Left forelimb (tissue), 1 donor: ENCODE measurements at regions not wholly inside any gene's neighbourhood (a gene's known extent, or its start where the extent isn't known, plus 50 kb on each side); places are given as distances from the start of the nearest gene placed in this dataset.
"Not testable (repeated sequence)": the region's sequence is repeated elsewhere in the genome, so short reads cannot be mapped to it uniquely, and the experiment has no call there.

ENCODE experiments used
- DNase-seq: peaks from one replicate; pipeline ENCODE4 v3.0.0-alpha.2; 2018; ENCODE audit warnings: low spot score

GRCh38 chr3:187795207-187795960 is 50.1 kb upstream of the BCL6 start:
- no peak for DNase-seq

GRCh38 chr3:187798126-187798525 is 52.9 kb upstream of the BCL6 start:
- DNase-seq = no peak

GRCh38 chr3:187798531-187799530 is 53.6 kb upstream of the BCL6 start:
- DNase-seq = no peak

GRCh38 chr3:187799942-187800641 is 54.8 kb upstream of the BCL6 start:
- DNase-seq = no peak

GRCh38 chr3:187801152-187801551 is 55.9 kb upstream of the BCL6 start:
- DNase-seq = no peak

GRCh38 chr3:187802203-187802927 is 57.1 kb upstream of the BCL6 start:
- no peak for DNase-seq

GRCh38 chr3:187802928-187803259 is 57.6 kb upstream of the BCL6 start:
- DNase-seq = no peak

- no peak for DNase-seq
Observed at GRCh38 chr3:187804120-187804744, 59.0 kb upstream of the BCL6 start.

GRCh38 chr3:187804745-187805121 is 59.5 kb upstream of the BCL6 start:
- DNase-seq = no peak

GRCh38 chr3:187805774-187806173 is 60.5 kb upstream of the BCL6 start:
- DNase-seq = no peak

- no peak for DNase-seq
Observed at GRCh38 chr3:187807086-187807862, 62.0 kb upstream of the BCL6 start.

GRCh38 chr3:187808527-187808895 is 63.2 kb upstream of the BCL6 start:
- no peak for DNase-seq

- no peak for DNase-seq
Observed at GRCh38 chr3:187809612-187809991, 64.3 kb upstream of the BCL6 start.

- no peak for DNase-seq
Observed at GRCh38 chr3:187810021-187810446, 64.8 kb upstream of the BCL6 start.

GRCh38 chr3:187811585-187812250 is 66.5 kb upstream of the BCL6 start:
- DNase-seq = no peak

- DNase-seq = no peak
Observed at GRCh38 chr3:187812496-187812895, 67.2 kb upstream of the BCL6 start.

- no peak for DNase-seq
Observed at GRCh38 chr3:187813198-187813597, 67.9 kb upstream of the BCL6 start.

GRCh38 chr3:187817766-187818165 is 72.5 kb upstream of the BCL6 start:
- DNase-seq = not testable (repeated sequence)

- no peak for DNase-seq
Observed at GRCh38 chr3:187821616-187822317, 76.5 kb upstream of the BCL6 start.
